Panc1 (cell line): ENCODE measurements at regions not wholly inside any gene's neighbourhood (a gene's known extent, or its start where the extent isn't known, plus 50 kb on each side); places are given as distances from the start of the nearest gene placed in this dataset.
"Not testable (repeated sequence)": the region's sequence is repeated elsewhere in the genome, so short reads cannot be mapped to it uniquely, and the experiment has no call there.

ENCODE experiments used
- ATAC-seq: fragments of 200-7000 bp; cut with Tn5 transposase; 2 replicates; pipeline ENCODE4 v1.9.1; 2020; ENCODE audit warnings: mild to moderate bottlenecking, moderate library complexity
- BruUV-seq: library from RNA; stranded (reverse); fragments of 400-500 nt; replicated peaks from 2 replicates; lab custom pipeline; 2021; lab: Mats Ljungman, UMichigan
- CTCF ChIA-PET: fragments of 300-600 bp; sonication (Branson Sonifier 250); formaldehyde crosslinking; loops from one replicate; lab custom pipeline; 2022; ENCODE audit warnings: antibody characterized with exemption; lab: Charles Lee
- POLR2A ChIA-PET: fragments of 300-600 bp; sonication (Branson Sonifier 250); formaldehyde crosslinking; loops from one replicate; lab custom pipeline; 2022; ENCODE audit warnings: antibody characterized with exemption; lab: Charles Lee
- DNase-seq: peaks from one replicate; pipeline ENCODE4 v3.0.0-alpha.2; 2010; ENCODE audit warnings: low read depth, low spot score
- H3K27ac ChIP-seq: 2 replicates; pipeline ENCODE4 v1.5.1; 2011; ENCODE audit warnings: mild to moderate bottlenecking, low read length, inconsistent platforms
- H3K27me3 ChIP-seq: fragments of 200-500 bp; sonication (Bioruptor generic); 2 replicates; pipeline ENCODE4 v1.6.0; 2014; ENCODE audit warnings: low read length, inconsistent platforms; ENCODE audit not compliant: control insufficient read depth, insufficient read depth
- H3K36me3 ChIP-seq: fragments of 200-500 bp; sonication (Bioruptor generic); 2 replicates; pipeline ENCODE4 v1.5.1; 2014; ENCODE audit warnings: inconsistent platforms, mild to moderate bottlenecking, low read length, moderate library complexity; ENCODE audit not compliant: control insufficient read depth, insufficient read depth
- H3K4me1 ChIP-seq: 2 replicates; pipeline ENCODE4 v1.5.1; 2011; ENCODE audit warnings: inconsistent platforms, mild to moderate bottlenecking, low read length, moderate library complexity; ENCODE audit not compliant: control insufficient read depth, insufficient read depth
- H3K4me3 ChIP-seq, 2 experiments: 2 replicates each; pipeline ENCODE4 v1.5.1; 2011 to 2012; ENCODE audit warnings: low read depth in 2 of 2, low read length in 2 of 2, mild to moderate bottlenecking in 2 of 2, inconsistent platforms in 1 of 2, moderate library complexity in 1 of 2
- H3K9me3 ChIP-seq: fragments of 200-500 bp; sonication (Bioruptor generic); 2 replicates; pipeline ENCODE4 v1.5.1; 2014; ENCODE audit warnings: low read depth, mild to moderate bottlenecking, inconsistent platforms, low read length, moderate library complexity; ENCODE audit not compliant: control insufficient read depth, insufficient read depth
- POLR2AphosphoS5 ChIP-seq: IDR thresholded peaks from 2 replicates; pipeline ENCODE4 v1.6.1; 2012; ENCODE audit warnings: mild to moderate bottlenecking, low read depth, low read length, moderate library complexity
- SIN3A ChIP-seq: IDR thresholded peaks from 2 replicates; pipeline ENCODE4 v1.6.1; 2012; ENCODE audit warnings: low read depth, mild to moderate bottlenecking, low read length, moderate library complexity, borderline replicate concordance; ENCODE audit not compliant: insufficient read depth
- TCF7L2 ChIP-seq: IDR thresholded peaks from 2 replicates; pipeline ENCODE4 v1.6.1; 2011; ENCODE audit warnings: mild to moderate bottlenecking, low read depth, low read length, inconsistent platforms
- in situ Hi-C: cut with HindIII; loops from 2 replicates; pipeline ENCODE4 v1.10.0; 2016; ENCODE audit warnings: low sequenced_read_pairs, low pct_unique_long_range_greater_than_20kb
- intact Hi-C: fragments of 100-400 bp; cut with micrococcal nuclease; formaldehyde crosslinking; loops from one replicate; pipeline ENCODE4 v1.10.0; 2022; ENCODE audit not compliant: unreplicated experiment
- TF ChIP-seq, protein P1 (sequence below): fragments of 450-650 bp; IDR thresholded peaks from 2 replicates; pipeline ENCODE4 v1.5.1; 2017; ENCODE audit warnings: mild to moderate bottlenecking
- TF ChIP-seq, protein P2 (sequence below), 2 experiments: IDR thresholded peaks; 2 replicates each; pipeline ENCODE4 v1.6.1; 2011 to 2012; ENCODE audit warnings: low read depth in 2 of 2, control low read depth in 1 of 2, low read length in 1 of 2, mild to moderate bottlenecking in 1 of 2, moderate library complexity in 1 of 2; ENCODE audit not compliant: insufficient read depth in 1 of 2

DNA sequence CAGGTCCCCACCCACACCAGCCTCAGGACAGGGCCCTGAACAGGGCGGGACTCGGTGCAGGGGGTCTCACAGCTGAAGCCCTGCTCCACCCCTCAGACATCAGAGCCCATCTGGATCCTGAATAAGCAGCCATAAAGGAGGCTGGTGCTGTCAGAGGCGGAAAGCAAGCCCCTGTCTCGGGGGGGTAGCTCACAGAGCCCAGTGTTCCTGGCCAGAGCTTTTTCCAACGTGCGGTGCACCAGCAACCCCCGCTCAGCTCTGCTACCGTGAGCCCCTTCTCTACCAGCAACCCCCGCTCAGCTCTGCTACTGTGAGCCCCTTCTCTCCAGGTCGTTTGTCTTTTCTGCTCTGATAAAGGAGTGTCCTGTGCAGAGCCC is 136.5 kb upstream of the SFSWAP start:
- no TSS peak for BruUV-seq
- TF ChIP-seq, protein P1, sequence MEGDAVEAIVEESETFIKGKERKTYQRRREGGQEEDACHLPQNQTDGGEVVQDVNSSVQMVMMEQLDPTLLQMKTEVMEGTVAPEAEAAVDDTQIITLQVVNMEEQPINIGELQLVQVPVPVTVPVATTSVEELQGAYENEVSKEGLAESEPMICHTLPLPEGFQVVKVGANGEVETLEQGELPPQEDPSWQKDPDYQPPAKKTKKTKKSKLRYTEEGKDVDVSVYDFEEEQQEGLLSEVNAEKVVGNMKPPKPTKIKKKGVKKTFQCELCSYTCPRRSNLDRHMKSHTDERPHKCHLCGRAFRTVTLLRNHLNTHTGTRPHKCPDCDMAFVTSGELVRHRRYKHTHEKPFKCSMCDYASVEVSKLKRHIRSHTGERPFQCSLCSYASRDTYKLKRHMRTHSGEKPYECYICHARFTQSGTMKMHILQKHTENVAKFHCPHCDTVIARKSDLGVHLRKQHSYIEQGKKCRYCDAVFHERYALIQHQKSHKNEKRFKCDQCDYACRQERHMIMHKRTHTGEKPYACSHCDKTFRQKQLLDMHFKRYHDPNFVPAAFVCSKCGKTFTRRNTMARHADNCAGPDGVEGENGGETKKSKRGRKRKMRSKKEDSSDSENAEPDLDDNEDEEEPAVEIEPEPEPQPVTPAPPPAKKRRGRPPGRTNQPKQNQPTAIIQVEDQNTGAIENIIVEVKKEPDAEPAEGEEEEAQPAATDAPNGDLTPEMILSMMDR: no peak
- TF ChIP-seq SIN3A (no peak), TCF7L2 (no peak), POLR2AphosphoS5 (no peak)
- TF ChIP-seq, protein P2, sequence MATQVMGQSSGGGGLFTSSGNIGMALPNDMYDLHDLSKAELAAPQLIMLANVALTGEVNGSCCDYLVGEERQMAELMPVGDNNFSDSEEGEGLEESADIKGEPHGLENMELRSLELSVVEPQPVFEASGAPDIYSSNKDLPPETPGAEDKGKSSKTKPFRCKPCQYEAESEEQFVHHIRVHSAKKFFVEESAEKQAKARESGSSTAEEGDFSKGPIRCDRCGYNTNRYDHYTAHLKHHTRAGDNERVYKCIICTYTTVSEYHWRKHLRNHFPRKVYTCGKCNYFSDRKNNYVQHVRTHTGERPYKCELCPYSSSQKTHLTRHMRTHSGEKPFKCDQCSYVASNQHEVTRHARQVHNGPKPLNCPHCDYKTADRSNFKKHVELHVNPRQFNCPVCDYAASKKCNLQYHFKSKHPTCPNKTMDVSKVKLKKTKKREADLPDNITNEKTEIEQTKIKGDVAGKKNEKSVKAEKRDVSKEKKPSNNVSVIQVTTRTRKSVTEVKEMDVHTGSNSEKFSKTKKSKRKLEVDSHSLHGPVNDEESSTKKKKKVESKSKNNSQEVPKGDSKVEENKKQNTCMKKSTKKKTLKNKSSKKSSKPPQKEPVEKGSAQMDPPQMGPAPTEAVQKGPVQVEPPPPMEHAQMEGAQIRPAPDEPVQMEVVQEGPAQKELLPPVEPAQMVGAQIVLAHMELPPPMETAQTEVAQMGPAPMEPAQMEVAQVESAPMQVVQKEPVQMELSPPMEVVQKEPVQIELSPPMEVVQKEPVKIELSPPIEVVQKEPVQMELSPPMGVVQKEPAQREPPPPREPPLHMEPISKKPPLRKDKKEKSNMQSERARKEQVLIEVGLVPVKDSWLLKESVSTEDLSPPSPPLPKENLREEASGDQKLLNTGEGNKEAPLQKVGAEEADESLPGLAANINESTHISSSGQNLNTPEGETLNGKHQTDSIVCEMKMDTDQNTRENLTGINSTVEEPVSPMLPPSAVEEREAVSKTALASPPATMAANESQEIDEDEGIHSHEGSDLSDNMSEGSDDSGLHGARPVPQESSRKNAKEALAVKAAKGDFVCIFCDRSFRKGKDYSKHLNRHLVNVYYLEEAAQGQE (IDR thresholded peaks at IDR 0.05; ENCODE audit: insufficient read depth in 1 of 2, low read depth in 2 of 2, low read length in 1 of 2): no peak
- POLR2A ChIA-PET: no interaction called here
- CTCF ChIA-PET: no interaction called here
- ATAC-seq (peak; percentile 36; the same call in 1 of the 2 replicates), DNase-seq (no peak)
- in situ Hi-C loops: no loop called here
- Histone ChIP-seq H3K4me3 (no peak overlapping the region), H3K9me3 (no peaks in the 10 kb centered on the region), H3K4me1 (no peaks in the 10 kb centered on the region), H3K27ac (no peak overlapping the region), H3K36me3 (no peaks in the 10 kb centered on the region), H3K27me3 (peaks cover 21% of the 10 kb centered on the region)
- intact Hi-C loops: no loop called here

DNA sequence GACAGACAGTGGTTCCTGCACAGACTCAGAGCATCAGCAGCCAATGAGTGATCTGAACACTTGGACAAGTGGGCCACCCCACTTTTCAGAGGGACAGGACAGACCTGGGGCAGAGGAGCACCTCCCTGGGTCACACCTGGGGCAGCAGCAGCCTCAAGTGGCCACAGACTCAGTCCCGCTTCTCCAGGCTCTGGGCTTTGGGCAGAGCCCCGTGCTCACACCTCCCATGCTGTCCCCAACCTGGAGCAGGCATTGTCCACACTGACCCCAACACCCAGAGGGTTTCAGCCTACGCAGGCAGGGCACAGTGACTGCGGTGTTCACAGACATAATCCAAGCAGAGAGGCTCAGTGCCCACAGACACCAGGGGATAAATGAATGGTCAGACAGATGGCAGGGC is 135.5 kb upstream of the SFSWAP start:
- Histone ChIP-seq H3K4me1 (no peaks in the 10 kb centered on the region), H3K4me3 (no peak overlapping the region), H3K27ac (no peak overlapping the region), H3K36me3 (no peaks in the 10 kb centered on the region), H3K27me3 (peaks cover 21% of the 10 kb centered on the region), H3K9me3 (no peaks in the 10 kb centered on the region)
- no peak for ATAC-seq
- in situ Hi-C loops (no loop called here), intact Hi-C loops (no loop called here)
- no TSS peak for BruUV-seq
- DNase-seq: no peak
- TF ChIP-seq TCF7L2 (no peak), POLR2AphosphoS5 (no peak), SIN3A (no peak)
- TF ChIP-seq, protein P2 (IDR thresholded peaks at IDR 0.05; ENCODE audit: insufficient read depth in 1 of 2, low read depth in 2 of 2, low read length in 1 of 2): no peak
- TF ChIP-seq, protein P1: no peak
- ChIA-PET CTCF (no interaction called here), POLR2A (no interaction called here)

DNA sequence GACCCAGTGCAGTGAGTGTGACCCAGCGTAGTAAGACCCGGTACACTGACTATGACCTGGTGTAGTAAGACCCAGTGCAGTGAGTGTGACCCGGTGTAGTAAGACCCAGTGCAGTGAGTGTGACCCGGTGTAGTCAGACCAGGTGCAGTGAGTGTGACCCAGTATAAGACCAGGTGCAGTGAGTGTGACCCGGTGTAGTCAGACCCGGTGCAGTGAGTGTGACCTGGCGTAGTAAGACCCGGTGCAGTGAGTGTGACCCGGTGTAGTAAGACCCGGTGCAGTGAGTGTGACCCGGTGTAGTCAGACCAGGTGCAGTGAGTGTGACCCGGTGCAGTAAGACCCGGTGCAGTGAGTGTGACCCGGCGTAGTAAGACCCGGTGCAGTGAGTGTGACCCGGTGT is 134.2 kb upstream of the SFSWAP start:
- H3K27ac ChIP-seq, POLR2A ChIA-PET, ATAC-seq, H3K9me3 ChIP-seq, intact Hi-C loops, BruUV-seq, CTCF ChIA-PET, DNase-seq, H3K36me3 ChIP-seq, in situ Hi-C loops, H3K4me3 ChIP-seq, H3K4me1 ChIP-seq: not testable (repeated sequence)
- peaks cover 19% of the 10 kb centered on the region for H3K27me3 ChIP-seq
